ENCODE measurements at regions not wholly inside any gene's neighbourhood (a gene's known extent, or its start where the extent isn't known, plus 50 kb on each side); places are given as distances from the start of the nearest gene placed in this dataset.

DNA sequence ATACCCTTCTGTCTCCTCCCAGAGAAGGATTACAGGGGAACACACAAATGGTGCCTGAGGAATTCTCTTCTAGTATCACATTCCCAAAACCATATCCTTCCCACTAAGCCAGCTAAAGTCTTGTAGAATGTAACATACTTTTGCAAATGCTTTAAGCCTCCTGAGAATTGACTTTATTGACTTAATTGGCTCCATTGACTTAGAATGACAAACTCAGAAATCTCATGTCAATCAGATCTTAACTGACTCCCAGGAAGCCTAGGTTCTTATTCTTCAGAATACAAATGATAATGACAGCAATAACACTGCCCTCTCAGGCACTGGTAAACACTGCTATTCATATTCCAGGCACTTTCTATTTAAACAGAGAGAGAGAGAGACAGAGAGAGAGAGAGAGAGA, 356.9 kb upstream of the PRKCQ start:
- Histone ChIP-seq H3K36me3 (ENCODE audit: control insufficient read depth in 1 of 2, insufficient read depth in 2 of 2, low read depth in 1 of 2, low read length in 2 of 2) (no peaks in the 10 kb centered on the region), H4K91ac (ENCODE audit: low read length) (no peak overlapping the region), H3K4me2 (ENCODE audit: low read length, poor library complexity, severe bottlenecking) (no peak overlapping the region), H3K4ac (ENCODE audit: low read depth in 1 of 2, low read length in 2 of 2) (no peak overlapping the region), H2AK5ac (ENCODE audit: low read length, severe bottlenecking) (no peak overlapping the region), H2BK5ac (ENCODE audit: low read depth, low read length, poor library complexity, severe bottlenecking) (no peak overlapping the region), H3K4me1 (ENCODE audit: control insufficient read depth, insufficient read depth, low read depth, low read length) (no peaks in the 10 kb centered on the region), H3K27me3 (ENCODE audit: control insufficient read depth in 1 of 2, insufficient read depth in 1 of 2, low read length in 2 of 2) (peaks cover 0 to 18% of the 10 kb centered on the region in 2 experiments), H2AFZ (ENCODE audit: low read depth, low read length) (no peak overlapping the region), H2BK120ac (ENCODE audit: low read depth, low read length) (no peak overlapping the region), H3K9me3 (ENCODE audit: control insufficient read depth, low read length) (peaks cover 12% of the 10 kb centered on the region), H3K4me3 (ENCODE audit: insufficient read depth in 1 of 2, low read depth in 1 of 2, low read length in 2 of 2) (no peak overlapping the region), H3K9ac (ENCODE audit: low read length) (no peak overlapping the region), H4K8ac (ENCODE audit: low read length) (no peak overlapping the region), H2BK12ac (ENCODE audit: low read length in 2 of 2) (no peak overlapping the region), H3K27ac (ENCODE audit: low read length, poor library complexity, severe bottlenecking) (no peak overlapping the region), H2BK15ac (ENCODE audit: low read depth, poor library complexity, severe bottlenecking) (no peak overlapping the region), H3K14ac (ENCODE audit: low read length in 2 of 2) (no peak overlapping the region), H3K18ac (ENCODE audit: low read depth in 1 of 2, low read length in 2 of 2) (no peak overlapping the region), H3K79me1 (replicated peaks; ENCODE audit: low read length, poor library complexity, severe bottlenecking) (no peaks in the 10 kb centered on the region), H3K23ac (ENCODE audit: low read length in 2 of 2) (no peak overlapping the region)
- DNase-seq, result no peak

DNA sequence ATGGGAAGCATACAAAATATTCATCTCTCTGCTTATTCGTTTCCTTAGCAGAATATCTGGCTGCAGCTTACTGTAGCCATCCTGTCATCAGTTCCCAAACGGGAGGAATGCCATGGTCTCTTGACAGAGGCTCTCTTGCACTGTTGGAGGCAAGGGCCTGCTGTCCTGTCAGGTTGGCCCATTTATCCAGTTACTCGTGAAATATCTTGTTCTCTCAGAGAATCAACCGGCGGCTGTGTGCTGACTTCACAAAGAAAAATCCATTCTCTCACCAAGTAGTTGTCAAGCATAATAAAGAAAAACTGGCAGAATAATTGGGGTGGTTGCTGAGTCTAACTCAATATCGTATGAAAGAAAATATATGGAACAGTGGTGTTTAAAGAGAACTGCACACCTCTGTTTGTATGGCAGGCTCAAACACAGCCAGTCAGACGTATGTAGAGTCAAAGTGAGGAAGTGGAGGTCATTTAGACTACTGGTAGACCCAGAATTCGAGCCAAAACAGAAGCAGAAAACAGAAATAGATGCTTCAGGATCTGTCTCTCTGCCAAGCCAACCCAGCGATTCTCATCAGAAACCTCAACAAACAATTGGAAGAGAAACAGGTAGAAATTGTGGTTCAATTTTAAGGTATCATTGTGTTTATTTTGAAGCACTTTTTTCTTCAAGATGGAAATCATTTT, 349.2 kb upstream of the PRKCQ start:
- Histone ChIP-seq H2BK15ac (ENCODE audit: low read depth, poor library complexity, severe bottlenecking) (no peak overlapping the region), H3K9ac (ENCODE audit: low read length) (no peak overlapping the region), H3K4me3 (ENCODE audit: insufficient read depth in 1 of 2, low read depth in 1 of 2, low read length in 2 of 2) (no peak overlapping the region), H3K27ac (ENCODE audit: low read length, poor library complexity, severe bottlenecking) (no peak overlapping the region), H2BK5ac (ENCODE audit: low read depth, low read length, poor library complexity, severe bottlenecking) (no peak overlapping the region), H4K8ac (ENCODE audit: low read length) (no peak overlapping the region), H2AFZ (ENCODE audit: low read depth, low read length) (no peak overlapping the region), H2AK5ac (ENCODE audit: low read length, severe bottlenecking) (no peak overlapping the region), H2BK120ac (ENCODE audit: low read depth, low read length) (no peak overlapping the region), H4K91ac (ENCODE audit: low read length) (no peak overlapping the region), H3K4me1 (ENCODE audit: control insufficient read depth, insufficient read depth, low read depth, low read length) (peaks cover 5% of the 10 kb centered on the region), H3K4me2 (ENCODE audit: low read length, poor library complexity, severe bottlenecking) (no peak overlapping the region), H3K14ac (ENCODE audit: low read length in 2 of 2) (no peak overlapping the region), H3K18ac (ENCODE audit: low read depth in 1 of 2, low read length in 2 of 2) (peak overlapping the region in 1 of 2 experiments; percentile 26), H3K79me1 (replicated peaks; ENCODE audit: low read length, poor library complexity, severe bottlenecking) (no peaks in the 10 kb centered on the region), H3K36me3 (ENCODE audit: control insufficient read depth in 1 of 2, insufficient read depth in 2 of 2, low read depth in 1 of 2, low read length in 2 of 2) (no peaks in the 10 kb centered on the region), H3K9me3 (ENCODE audit: control insufficient read depth, low read length) (no peaks in the 10 kb centered on the region), H3K27me3 (ENCODE audit: control insufficient read depth in 1 of 2, insufficient read depth in 1 of 2, low read length in 2 of 2) (peaks cover 0 to 6% of the 10 kb centered on the region in 2 experiments), H2BK12ac (ENCODE audit: low read length in 2 of 2) (peak overlapping the region in 1 of 2 experiments; percentile 63), H3K23ac (ENCODE audit: low read length in 2 of 2) (no peak overlapping the region), H3K4ac (ENCODE audit: low read depth in 1 of 2, low read length in 2 of 2) (no peak overlapping the region)
- WGBS, result 85% methylated on average over 4 of the region's 9 CpGs
- no peak for DNase-seq

DNA sequence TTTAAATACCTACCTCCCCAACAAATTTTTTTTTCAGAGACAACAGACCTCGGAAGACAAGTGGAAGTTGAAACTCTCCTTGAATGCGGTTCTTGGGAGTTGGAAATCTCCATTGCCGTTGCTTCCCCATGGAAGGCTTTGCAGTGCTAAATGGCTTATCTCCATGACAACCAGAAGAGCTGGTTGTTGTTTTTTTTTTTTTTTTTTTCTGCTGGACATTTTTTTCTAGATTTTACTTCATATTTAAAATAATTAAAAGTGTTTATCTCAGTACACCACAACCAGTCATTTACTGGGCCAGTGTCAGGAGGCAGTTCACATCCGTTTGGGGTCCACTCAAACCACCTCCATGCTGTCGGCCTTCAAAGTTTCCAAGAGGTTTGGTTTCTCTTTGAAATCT, 348.5 kb upstream of the PRKCQ start:
- no peaks in the 10 kb centered on the region for H3K79me1 ChIP-seq (replicated peaks; ENCODE audit: low read length, poor library complexity, severe bottlenecking)
- H3K27ac ChIP-seq (ENCODE audit: low read length, poor library complexity, severe bottlenecking), result no peak overlapping the region
- H3K4me1 ChIP-seq (ENCODE audit: control insufficient read depth, insufficient read depth, low read depth, low read length), result peaks cover 5% of the 10 kb centered on the region
- H3K14ac ChIP-seq (ENCODE audit: low read length in 2 of 2), result no peak overlapping the region
- no peak overlapping the region for H3K4ac ChIP-seq (ENCODE audit: low read depth in 1 of 2, low read length in 2 of 2)
- no peak overlapping the region for H3K4me2 ChIP-seq (ENCODE audit: low read length, poor library complexity, severe bottlenecking)
- H2AK5ac ChIP-seq (ENCODE audit: low read length, severe bottlenecking), result no peak overlapping the region
- H2BK12ac ChIP-seq (ENCODE audit: low read length in 2 of 2), result peak overlapping the region in 1 of 2 experiments; percentile 24
- no peaks in the 10 kb centered on the region for H3K9me3 ChIP-seq (ENCODE audit: control insufficient read depth, low read length)
- no peak overlapping the region for H3K23ac ChIP-seq (ENCODE audit: low read length in 2 of 2)
- H2BK5ac ChIP-seq (ENCODE audit: low read depth, low read length, poor library complexity, severe bottlenecking), result no peak overlapping the region
- no peak overlapping the region for H4K91ac ChIP-seq (ENCODE audit: low read length)
- H4K8ac ChIP-seq (ENCODE audit: low read length), result no peak overlapping the region
- H3K9ac ChIP-seq (ENCODE audit: low read length), result no peak overlapping the region
- 79% methylated on average over 5 of the region's 5 CpGs for WGBS
- peaks cover 0 to 6% of the 10 kb centered on the region in 2 experiments for H3K27me3 ChIP-seq (ENCODE audit: control insufficient read depth in 1 of 2, insufficient read depth in 1 of 2, low read length in 2 of 2)
- no peak overlapping the region for H2AFZ ChIP-seq (ENCODE audit: low read depth, low read length)
- no peak overlapping the region for H2BK15ac ChIP-seq (ENCODE audit: low read depth, poor library complexity, severe bottlenecking)
- H3K18ac ChIP-seq (ENCODE audit: low read depth in 1 of 2, low read length in 2 of 2), result peak overlapping the region in 1 of 2 experiments; percentile 40
- DNase-seq, result peak; percentile 4
- no peaks in the 10 kb centered on the region for H3K36me3 ChIP-seq (ENCODE audit: control insufficient read depth in 1 of 2, insufficient read depth in 2 of 2, low read depth in 1 of 2, low read length in 2 of 2)
- H3K4me3 ChIP-seq (ENCODE audit: insufficient read depth in 1 of 2, low read depth in 1 of 2, low read length in 2 of 2), result no peak overlapping the region
- no peak overlapping the region for H2BK120ac ChIP-seq (ENCODE audit: low read depth, low read length)

DNA sequence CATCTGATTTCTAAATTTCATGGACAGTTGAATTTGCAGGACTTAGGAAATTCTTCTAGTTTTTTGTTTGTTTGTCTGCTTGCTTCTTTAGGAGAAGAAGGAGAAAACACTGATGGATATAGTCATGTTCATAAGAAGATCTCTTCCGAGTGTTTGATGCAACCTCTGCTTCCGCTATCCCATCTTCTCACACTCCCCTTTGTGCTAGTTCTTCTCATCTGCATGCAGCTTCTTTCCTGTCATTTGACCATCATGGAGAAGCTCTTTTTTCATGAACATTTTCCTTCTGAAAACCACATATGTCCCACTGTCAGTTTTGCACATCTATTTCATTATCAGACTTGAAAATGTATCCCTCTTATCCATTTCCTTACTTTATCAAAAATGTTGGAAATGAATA, 346.9 kb upstream of the PRKCQ start:
- peaks cover 0 to 6% of the 10 kb centered on the region in 2 experiments for H3K27me3 ChIP-seq (ENCODE audit: control insufficient read depth in 1 of 2, insufficient read depth in 1 of 2, low read length in 2 of 2)
- no peak overlapping the region for H2BK120ac ChIP-seq (ENCODE audit: low read depth, low read length)
- 99% methylated on average over 2 of the region's 2 CpGs for WGBS
- no peak overlapping the region for H2BK15ac ChIP-seq (ENCODE audit: low read depth, poor library complexity, severe bottlenecking)
- no peak overlapping the region for H3K27ac ChIP-seq (ENCODE audit: low read length, poor library complexity, severe bottlenecking)
- no peak overlapping the region for H3K4me2 ChIP-seq (ENCODE audit: low read length, poor library complexity, severe bottlenecking)
- peaks cover 5% of the 10 kb centered on the region for H3K4me1 ChIP-seq (ENCODE audit: control insufficient read depth, insufficient read depth, low read depth, low read length)
- no peak overlapping the region for H2BK5ac ChIP-seq (ENCODE audit: low read depth, low read length, poor library complexity, severe bottlenecking)
- H3K18ac ChIP-seq (ENCODE audit: low read depth in 1 of 2, low read length in 2 of 2), result no peak overlapping the region
- no peak overlapping the region for H3K9ac ChIP-seq (ENCODE audit: low read length)
- DNase-seq, result peak; percentile 5
- no peaks in the 10 kb centered on the region for H3K79me1 ChIP-seq (replicated peaks; ENCODE audit: low read length, poor library complexity, severe bottlenecking)
- H3K4ac ChIP-seq (ENCODE audit: low read depth in 1 of 2, low read length in 2 of 2), result peak overlapping the region in 1 of 2 experiments; percentile 73
- no peak overlapping the region for H2AK5ac ChIP-seq (ENCODE audit: low read length, severe bottlenecking)
- peak overlapping the region in 1 of 2 experiments; percentile 42 for H2BK12ac ChIP-seq (ENCODE audit: low read length in 2 of 2)
- no peaks in the 10 kb centered on the region for H3K9me3 ChIP-seq (ENCODE audit: control insufficient read depth, low read length)
- no peaks in the 10 kb centered on the region for H3K36me3 ChIP-seq (ENCODE audit: control insufficient read depth in 1 of 2, insufficient read depth in 2 of 2, low read depth in 1 of 2, low read length in 2 of 2)
- H3K23ac ChIP-seq (ENCODE audit: low read length in 2 of 2), result no peak overlapping the region
- no peak overlapping the region for H3K4me3 ChIP-seq (ENCODE audit: insufficient read depth in 1 of 2, low read depth in 1 of 2, low read length in 2 of 2)
- H2AFZ ChIP-seq (ENCODE audit: low read depth, low read length), result no peak overlapping the region
- H3K14ac ChIP-seq (ENCODE audit: low read length in 2 of 2), result no peak overlapping the region
- H4K8ac ChIP-seq (ENCODE audit: low read length), result no peak overlapping the region
- no peak overlapping the region for H4K91ac ChIP-seq (ENCODE audit: low read length)

Data from mesenchymal stem cell (in vitro differentiated cells and primary cell).